Activated T-helper 9 cell treated with anti-CD3 and anti-CD28 coated beads, Interleukin-2, amount 50 U/mL, for 16 hours (primary cell): ENCODE measurements at regions not wholly inside any gene's neighbourhood (a gene's known extent, or its start where the extent isn't known, plus 50 kb on each side); places are given as distances from the start of the nearest gene placed in this dataset.
"Not testable (repeated sequence)": the region's sequence is repeated elsewhere in the genome, so short reads cannot be mapped to it uniquely, and the experiment has no call there.

Experiments used
- DNase-seq: peaks from one replicate; pipeline ENCODE4 v3.0.0-alpha.2; 2020; ENCODE audit warnings: low read depth

- DNase-seq, result not testable (repeated sequence)
These were observed 227.1 kb downstream of the KCTD12 start for GRCh38 chr13:76659074-76659473.

GRCh38 chr13:76656500-76656899 is 229.7 kb downstream of the KCTD12 start:
- no peak for DNase-seq

GRCh38 chr13:76656056-76656455 is 230.1 kb downstream of the KCTD12 start:
- DNase-seq, result no peak

GRCh38 chr13:76654263-76654662 is 231.9 kb downstream of the KCTD12 start:
- DNase-seq, result no peak

- DNase-seq, result no peak
These were observed 234.9 kb downstream of the KCTD12 start for GRCh38 chr13:76651286-76651685.

GRCh38 chr13:76647550-76647949 is 238.7 kb downstream of the KCTD12 start:
- DNase-seq, result no peak

- DNase-seq, result no peak
These were observed 239.3 kb downstream of the KCTD12 start for GRCh38 chr13:76646946-76647345.

- DNase-seq, result no peak
These were observed 240.6 kb downstream of the KCTD12 start for GRCh38 chr13:76645632-76646031.

- no peak for DNase-seq
These were observed 241.3 kb downstream of the KCTD12 start for GRCh38 chr13:76644906-76645305.

- no peak for DNase-seq
These were observed 242.6 kb downstream of the KCTD12 start for GRCh38 chr13:76643596-76643995.

- no peak for DNase-seq
These were observed 245.1 kb downstream of the KCTD12 start for GRCh38 chr13:76641056-76641455.

- no peak for DNase-seq
These were observed 247.3 kb downstream of the KCTD12 start for GRCh38 chr13:76638882-76639281.

GRCh38 chr13:76638181-76638580 is 248.0 kb downstream of the KCTD12 start:
- no peak for DNase-seq

GRCh38 chr13:76637641-76638141 is 248.5 kb downstream of the KCTD12 start:
- no peak for DNase-seq

GRCh38 chr13:76636829-76637228 is 249.4 kb downstream of the KCTD12 start:
- DNase-seq, result no peak

GRCh38 chr13:76635232-76636230 is 250.7 kb downstream of the KCTD12 start:
- no peak for DNase-seq

GRCh38 chr13:76634431-76635191 is 251.6 kb downstream of the KCTD12 start:
- no peak for DNase-seq

- no peak for DNase-seq
These were observed 253.7 kb downstream of the KCTD12 start for GRCh38 chr13:76632401-76633044.

GRCh38 chr13:76630629-76631230 is 255.5 kb downstream of the KCTD12 start:
- no peak for DNase-seq

- no peak for DNase-seq
These were observed 263.7 kb downstream of the KCTD12 start for GRCh38 chr13:76622315-76623040.

- no peak for DNase-seq
These were observed 264.5 kb downstream of the KCTD12 start for GRCh38 chr13:76621705-76622104.
